Activated CD8-positive, alpha-beta memory T cell treated with anti-CD3 and anti-CD28 coated beads, Interleukin-2, amount 10 ng/mL, durations not matched to agents 7 days and 5 days (primary cell): ENCODE measurements at regions not wholly inside any gene's neighbourhood (a gene's known extent, or its start where the extent isn't known, plus 50 kb on each side); places are given as distances from the start of the nearest gene placed in this dataset.
"Not testable (repeated sequence)": the region's sequence is repeated elsewhere in the genome, so short reads cannot be mapped to it uniquely, and the experiment has no call there.

ENCODE experiments used
- ATAC-seq: fragments of 150-1000 bp; cut with Tn5 transposase; one replicate; pipeline ENCODE4 v1.10.0; 2021; ENCODE audit warnings: moderate library complexity
- CTCF ChIA-PET: fragments of 350-600 bp; sonication (Branson Sonifier 250); formaldehyde crosslinking; loops from one replicate; lab custom pipeline; 2021; ENCODE audit warnings: antibody characterized with exemption; lab: Charles Lee
- DNase-seq: peaks from one replicate; pipeline ENCODE4 v3.0.0-alpha.2; 2020
- H3K27ac Mint-ChIP-seq: one replicate; pipeline ENCODE4 v1.8.0; 2021; ENCODE audit warnings: mild to moderate bottlenecking, mixed read lengths
- H3K27me3 Mint-ChIP-seq: one replicate; pipeline ENCODE4 v1.8.0; 2021; ENCODE audit warnings: mixed read lengths
- H3K36me3 Mint-ChIP-seq: one replicate; pipeline ENCODE4 v1.8.0; 2021; ENCODE audit warnings: mild to moderate bottlenecking, mixed read lengths
- H3K4me1 Mint-ChIP-seq: one replicate; pipeline ENCODE4 v1.8.0; 2021; ENCODE audit warnings: mixed read lengths
- H3K4me3 Mint-ChIP-seq: one replicate; pipeline ENCODE4 v1.8.0; 2021; ENCODE audit warnings: mild to moderate bottlenecking, moderate library complexity, mixed read lengths
- H3K9me3 Mint-ChIP-seq: one replicate; pipeline ENCODE4 v1.8.0; 2022; ENCODE audit warnings: low read depth, mixed read lengths

DNA sequence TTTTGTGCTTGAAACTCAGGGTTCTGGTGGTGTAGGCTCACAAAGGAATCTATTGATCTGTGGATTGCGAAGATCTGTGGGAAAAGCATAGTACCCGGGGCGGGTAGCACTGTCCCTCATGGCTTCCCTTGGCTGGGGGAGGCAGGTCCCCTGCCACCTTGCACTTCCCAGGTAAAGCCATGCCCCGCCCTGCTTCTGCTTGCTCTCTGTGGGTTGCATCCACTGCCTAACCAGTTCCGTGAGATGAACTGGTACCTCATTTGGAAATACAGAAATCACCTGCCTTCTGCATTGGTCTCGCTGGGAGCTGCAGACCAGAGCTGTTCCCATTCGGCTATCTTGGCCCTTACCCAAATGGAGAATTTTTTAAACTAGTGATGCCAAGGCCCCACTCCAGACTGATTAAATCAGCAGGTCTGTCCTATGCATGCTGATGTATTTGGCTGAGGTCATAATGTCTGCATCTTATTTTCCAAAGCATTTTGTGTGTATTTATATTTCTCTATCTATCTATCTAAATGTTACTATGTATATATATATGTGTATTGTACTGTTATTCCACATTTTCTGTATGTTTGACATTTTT is 65.5 kb upstream of the SLC7A14 start:
- CTCF ChIA-PET = no interaction called here
- DNase-seq = no peak
- no peaks in the 10 kb centered on the region for H3K9me3 Mint-ChIP-seq
- no peaks in the 10 kb centered on the region for H3K4me1 Mint-ChIP-seq
- no peak overlapping the region for H3K4me3 Mint-ChIP-seq
- H3K27ac Mint-ChIP-seq = no peak overlapping the region
- ATAC-seq = no peak
- no peaks in the 10 kb centered on the region for H3K36me3 Mint-ChIP-seq
- peaks cover 30% of the 10 kb centered on the region for H3K27me3 Mint-ChIP-seq

DNA sequence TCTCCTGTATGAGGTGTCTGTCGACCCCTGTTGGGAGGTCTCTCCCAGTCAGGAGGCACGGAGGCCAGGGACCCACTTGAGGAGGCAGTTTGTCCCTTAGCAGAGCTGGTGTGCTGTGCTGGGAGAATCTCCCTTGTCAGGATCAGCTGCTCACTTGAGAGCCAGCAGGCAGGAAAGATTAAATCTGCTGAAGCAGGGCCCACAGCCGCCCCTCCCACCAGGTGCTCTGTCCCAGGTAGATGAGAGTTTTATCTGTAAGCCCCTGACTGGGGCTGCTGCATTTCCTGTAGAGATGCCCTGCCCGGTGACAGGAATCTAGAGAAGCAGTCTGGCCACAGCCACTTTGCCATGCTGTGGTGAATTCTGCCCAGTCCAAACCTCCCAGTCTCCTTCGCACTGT is 64.7 kb upstream of the SLC7A14 start:
- DNase-seq, ATAC-seq, H3K4me1 Mint-ChIP-seq, H3K36me3 Mint-ChIP-seq, H3K27ac Mint-ChIP-seq, H3K9me3 Mint-ChIP-seq, H3K4me3 Mint-ChIP-seq, CTCF ChIA-PET: not testable (repeated sequence)
- peaks cover 30% of the 10 kb centered on the region for H3K27me3 Mint-ChIP-seq

DNA sequence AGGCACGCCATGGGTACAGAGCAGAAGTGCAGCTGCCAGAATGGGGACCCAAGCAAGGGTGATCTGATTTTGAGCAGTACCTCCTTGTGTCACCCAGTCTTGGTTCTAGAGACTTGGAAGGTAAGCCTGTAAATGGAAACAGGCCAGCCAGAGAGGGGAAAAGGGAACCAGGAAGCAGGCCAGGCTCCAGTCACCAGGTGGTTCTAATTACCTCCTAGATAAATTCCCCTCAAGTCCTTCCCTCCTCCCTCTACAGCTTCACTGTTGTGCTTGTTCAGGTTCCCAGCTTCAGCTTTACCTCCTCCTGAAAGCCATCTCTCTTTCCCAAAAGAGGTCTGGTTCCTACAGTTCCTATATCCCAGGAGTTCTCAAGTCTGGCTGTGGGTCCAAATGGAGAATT is 58.8 kb upstream of the SLC7A14 start:
- CTCF ChIA-PET = no interaction called here
- no peaks in the 10 kb centered on the region for H3K4me1 Mint-ChIP-seq
- ATAC-seq (no peak), DNase-seq (no peak)
- H3K27ac Mint-ChIP-seq = no peak overlapping the region
- H3K27me3 Mint-ChIP-seq = peaks cover 24% of the 10 kb centered on the region
- H3K4me3 Mint-ChIP-seq = no peak overlapping the region
- no peaks in the 10 kb centered on the region for H3K9me3 Mint-ChIP-seq
- H3K36me3 Mint-ChIP-seq = no peaks in the 10 kb centered on the region

DNA sequence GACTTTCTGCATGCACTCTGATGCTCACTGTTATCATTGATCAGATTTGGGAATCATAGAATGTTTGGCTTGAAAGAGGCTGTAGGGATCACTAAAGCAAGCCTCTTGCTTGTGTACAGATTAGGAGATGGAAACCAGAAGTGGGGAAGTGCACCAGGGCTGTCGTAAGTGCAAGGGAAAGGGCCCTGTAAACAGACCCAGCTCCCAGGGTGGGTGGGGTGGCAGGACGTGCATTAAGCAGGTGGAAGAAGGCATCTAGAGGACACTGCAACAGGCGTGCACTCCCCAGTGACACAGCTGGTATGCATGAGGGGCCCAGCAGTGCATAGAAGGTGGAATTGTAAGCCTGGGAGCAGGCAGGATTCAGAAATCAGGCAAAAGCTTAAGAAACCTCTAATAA is 58.0 kb upstream of the SLC7A14 start:
- Mint-ChIP-seq H3K4me3 (no peak overlapping the region), H3K27me3 (peaks cover 19% of the 10 kb centered on the region), H3K36me3 (no peaks in the 10 kb centered on the region), H3K27ac (no peak overlapping the region), H3K9me3 (no peaks in the 10 kb centered on the region), H3K4me1 (no peaks in the 10 kb centered on the region)
- no peak for DNase-seq
- CTCF ChIA-PET = no interaction called here
- no peak for ATAC-seq

DNA sequence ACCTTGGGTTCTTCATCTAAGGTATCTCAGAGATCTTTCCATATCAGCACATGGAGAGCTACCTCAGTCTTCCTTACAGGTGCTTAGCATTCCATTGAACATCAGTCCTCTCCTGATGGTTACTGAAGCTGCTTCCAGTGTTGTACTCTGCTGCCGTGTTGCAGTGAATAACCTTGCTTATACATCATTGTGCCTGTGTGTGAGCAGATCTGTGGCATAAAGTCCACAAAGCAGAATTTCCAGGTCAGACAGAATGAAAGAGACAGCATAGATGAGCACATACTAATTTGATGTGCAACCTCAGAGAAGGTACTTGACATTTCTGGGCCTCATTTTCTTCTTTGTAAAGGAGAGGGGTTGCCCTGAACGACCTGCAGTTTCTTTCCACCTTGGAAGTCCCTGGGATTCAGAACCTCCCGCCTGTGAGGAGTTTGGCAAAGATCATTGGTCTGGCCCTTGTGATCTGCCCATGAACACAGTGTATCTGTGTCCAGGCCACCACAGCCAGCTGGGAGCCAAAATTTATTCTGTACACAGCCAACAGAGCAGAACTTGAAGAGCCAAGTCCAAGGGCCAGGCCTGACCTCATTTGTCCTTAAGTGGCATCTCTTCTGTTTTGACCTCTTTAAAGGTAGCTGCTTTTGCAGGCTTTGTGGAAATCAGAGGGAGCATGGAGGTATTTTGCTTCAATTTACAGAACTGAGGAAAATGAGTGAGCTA is 57.2 kb upstream of the SLC7A14 start:
- ATAC-seq = no peak

DNA sequence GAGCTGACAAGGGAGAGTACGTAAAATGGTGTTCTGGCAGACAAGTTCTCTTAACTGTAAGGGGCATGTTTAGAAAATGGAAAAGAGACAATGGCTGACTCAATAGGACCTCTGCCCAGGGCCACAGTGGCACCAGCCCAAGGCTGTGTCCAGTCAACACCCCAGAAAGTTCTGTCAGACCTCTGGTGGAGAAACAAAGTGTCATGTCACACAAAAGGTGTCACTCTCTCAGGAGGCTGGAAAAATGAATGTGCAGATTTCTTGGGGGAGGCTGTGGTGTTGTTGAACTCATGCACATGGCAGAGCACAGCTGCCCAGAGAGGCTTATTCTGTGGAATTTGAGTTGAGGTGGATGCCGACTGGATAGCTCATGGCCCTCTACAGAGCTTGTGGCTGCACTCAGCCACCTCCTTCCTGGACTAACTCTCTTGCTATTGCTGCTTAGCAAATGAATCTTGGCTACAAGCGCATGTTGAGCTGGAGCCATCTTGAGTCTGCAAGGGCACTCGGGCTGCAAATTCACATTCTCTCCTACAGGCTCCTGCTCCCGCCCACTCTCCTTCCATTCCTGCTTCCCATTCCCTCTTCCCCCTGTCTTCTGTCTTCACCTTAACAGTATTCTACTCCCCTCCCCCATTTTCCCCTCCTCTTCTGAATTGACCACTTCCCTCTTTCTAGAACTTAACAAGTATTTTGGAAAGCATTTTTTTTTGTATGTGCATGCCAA is 55.8 kb upstream of the SLC7A14 start:
- peaks cover 10% of the 10 kb centered on the region for H3K27me3 Mint-ChIP-seq
- no peak overlapping the region for H3K27ac Mint-ChIP-seq
- no peak overlapping the region for H3K4me3 Mint-ChIP-seq
- H3K4me1 Mint-ChIP-seq = no peaks in the 10 kb centered on the region
- CTCF ChIA-PET = no interaction called here
- DNase-seq = no peak
- H3K36me3 Mint-ChIP-seq = no peaks in the 10 kb centered on the region
- no peak for ATAC-seq
- H3K9me3 Mint-ChIP-seq = no peaks in the 10 kb centered on the region

More for the DNA sequence above, 57.2 kb upstream of the SLC7A14 start:
- Mint-ChIP-seq H3K27ac (no peak overlapping the region), H3K36me3 (no peaks in the 10 kb centered on the region), H3K4me1 (no peaks in the 10 kb centered on the region), H3K27me3 (peaks cover 12% of the 10 kb centered on the region), H3K9me3 (no peaks in the 10 kb centered on the region), H3K4me3 (no peak overlapping the region)
- CTCF ChIA-PET = no interaction called here
- no peak for DNase-seq

DNA sequence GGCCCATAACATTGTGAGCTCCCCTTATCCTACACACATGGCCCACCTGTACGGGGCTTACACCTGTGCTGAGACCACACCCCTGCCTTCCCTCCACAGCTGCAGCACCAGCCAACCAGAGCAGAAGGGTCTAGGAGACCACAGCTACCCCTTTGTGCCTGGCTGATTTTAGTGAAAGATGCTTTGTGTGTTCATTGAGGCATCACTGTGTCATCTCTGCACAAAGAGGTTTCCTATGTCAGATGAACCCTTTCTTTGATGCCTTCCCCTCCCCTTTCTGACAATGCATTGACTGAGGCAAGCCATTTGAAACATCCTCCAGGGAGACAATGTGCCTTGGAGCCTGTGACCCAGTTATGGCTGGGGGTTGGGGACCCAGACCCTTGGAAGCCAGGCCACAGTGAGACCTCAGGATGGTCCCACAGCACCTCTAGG is 54.9 kb upstream of the SLC7A14 start:
- no peak for ATAC-seq
- Mint-ChIP-seq H3K27me3 (peaks cover 16% of the 10 kb centered on the region), H3K4me3 (no peak overlapping the region), H3K9me3 (no peaks in the 10 kb centered on the region), H3K27ac (no peak overlapping the region), H3K4me1 (no peaks in the 10 kb centered on the region), H3K36me3 (no peaks in the 10 kb centered on the region)
- no peak for DNase-seq
- CTCF ChIA-PET = no interaction called here

DNA sequence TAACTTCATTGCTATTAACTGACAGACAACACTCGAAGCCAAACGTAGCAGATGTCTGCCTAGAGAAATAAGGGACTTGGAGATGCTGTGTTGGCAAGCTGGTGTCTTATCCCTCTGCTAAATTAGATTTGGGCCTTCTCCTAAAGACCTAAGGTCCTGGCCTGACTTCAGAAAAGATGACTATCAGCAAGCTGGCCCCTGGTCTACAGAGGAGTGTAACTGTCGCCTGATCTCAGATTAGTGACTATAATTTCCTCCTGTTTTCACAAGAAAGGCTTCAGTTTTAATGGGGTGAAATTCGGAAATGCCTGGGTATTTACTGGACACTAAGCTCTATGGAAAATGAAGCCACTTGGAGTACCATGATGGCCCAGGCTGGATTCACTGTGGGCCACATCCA is 53.1 kb upstream of the SLC7A14 start:
- no peak overlapping the region for H3K27ac Mint-ChIP-seq
- peaks cover 24% of the 10 kb centered on the region for H3K27me3 Mint-ChIP-seq
- peaks cover 8% of the 10 kb centered on the region for H3K4me1 Mint-ChIP-seq
- no peak for ATAC-seq
- H3K36me3 Mint-ChIP-seq = no peaks in the 10 kb centered on the region
- H3K4me3 Mint-ChIP-seq = no peak overlapping the region
- no peaks in the 10 kb centered on the region for H3K9me3 Mint-ChIP-seq
- CTCF ChIA-PET = no interaction called here
- DNase-seq = no peak

DNA sequence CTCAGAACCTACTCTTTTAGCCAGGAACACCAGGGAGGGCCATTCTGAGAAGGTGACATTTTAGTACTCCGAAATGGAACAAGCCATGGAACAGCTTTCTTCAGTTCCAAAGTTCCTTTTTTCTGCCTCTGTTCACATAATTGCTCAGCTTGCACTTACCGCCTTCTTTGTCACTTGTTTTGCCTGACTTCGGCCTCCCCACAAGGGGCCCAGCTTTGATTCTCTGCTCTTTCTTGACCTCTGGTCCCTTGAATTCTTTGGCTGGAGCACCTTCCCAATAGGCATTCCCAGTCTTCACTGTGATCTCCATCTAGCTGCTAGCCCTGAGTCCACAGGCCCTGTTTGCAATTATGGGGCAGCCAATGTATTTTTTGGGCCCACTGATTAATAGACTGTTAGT is 51.4 kb upstream of the SLC7A14 start:
- CTCF ChIA-PET = no interaction called here
- no peaks in the 10 kb centered on the region for H3K36me3 Mint-ChIP-seq

DNA sequence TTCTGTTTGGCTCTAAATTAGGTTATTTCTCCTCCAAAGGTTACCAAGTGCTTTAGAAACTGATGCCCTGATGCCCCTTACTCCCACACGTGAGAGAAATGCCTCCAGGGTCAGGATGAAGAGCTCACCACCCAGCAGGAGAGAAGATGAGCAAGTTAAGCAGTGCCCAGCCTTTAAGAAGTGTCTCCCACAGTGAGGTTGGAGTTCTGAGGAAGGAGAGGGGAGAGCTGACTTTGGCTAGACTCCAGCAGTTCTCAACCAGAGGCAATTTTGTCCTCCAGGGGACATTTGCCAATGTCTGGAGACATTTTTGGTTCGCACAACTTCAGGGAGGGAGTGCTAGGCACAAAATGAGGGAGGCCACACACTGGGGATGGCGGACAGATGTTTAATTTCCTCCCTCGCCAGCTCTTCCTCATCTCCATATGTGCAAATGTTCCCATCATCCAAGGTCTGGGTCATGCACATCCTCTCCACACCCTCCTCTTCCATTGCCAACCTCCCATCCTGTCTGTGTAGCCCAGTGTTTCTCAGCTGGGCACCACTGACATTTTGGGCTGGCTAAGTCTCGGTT is 50.6 kb upstream of the SLC7A14 start:
- CTCF ChIA-PET = interaction anchor here (0.6 kb wide), 1 partner anchor 1015 kb away, joined by 3 read pairs; no protein-coding TSS in a partner anchor
- no peaks in the 10 kb centered on the region for H3K36me3 Mint-ChIP-seq
- peaks cover 14% of the 10 kb centered on the region for H3K4me1 Mint-ChIP-seq
- H3K27ac Mint-ChIP-seq = no peak overlapping the region
- ATAC-seq (no peak), DNase-seq (no peak)
- H3K9me3 Mint-ChIP-seq = no peaks in the 10 kb centered on the region
- peaks cover 34% of the 10 kb centered on the region for H3K27me3 Mint-ChIP-seq
- H3K4me3 Mint-ChIP-seq = no peak overlapping the region

More for the DNA sequence above, 51.4 kb upstream of the SLC7A14 start:
- Mint-ChIP-seq H3K4me1 (peaks cover 14% of the 10 kb centered on the region), H3K27me3 (peaks cover 34% of the 10 kb centered on the region), H3K4me3 (no peak overlapping the region), H3K27ac (no peak overlapping the region), H3K9me3 (no peaks in the 10 kb centered on the region)
- ATAC-seq (no peak), DNase-seq (no peak)
